Fibroblast of lung (primary cell): ENCODE measurements at regions not wholly inside any gene's neighbourhood (a gene's known extent, or its start where the extent isn't known, plus 50 kb on each side); places are given as distances from the start of the nearest gene placed in this dataset.

Experiments
- EZH2 ChIP-seq: IDR thresholded peaks from 2 replicates; pipeline ENCODE4 v1.5.1; 2012; ENCODE audit warnings: low read length, control low read depth, mild to moderate bottlenecking; ENCODE audit errors: missing control alignments
- TF ChIP-seq, protein P1 (sequence below), 2 donors: IDR thresholded peaks in 1 of 2; conservative IDR thresholded peaks in 1 of 2; 1 replicate in 1 of 2; 2 replicates in 1 of 2; pipeline ENCODE4 v1.5.1; 2011 to 2012; ENCODE audit warnings: low read length in 2 of 2, control low read depth in 1 of 2, inconsistent platforms in 1 of 2, low read depth in 1 of 2, mild to moderate bottlenecking in 1 of 2

DNA sequence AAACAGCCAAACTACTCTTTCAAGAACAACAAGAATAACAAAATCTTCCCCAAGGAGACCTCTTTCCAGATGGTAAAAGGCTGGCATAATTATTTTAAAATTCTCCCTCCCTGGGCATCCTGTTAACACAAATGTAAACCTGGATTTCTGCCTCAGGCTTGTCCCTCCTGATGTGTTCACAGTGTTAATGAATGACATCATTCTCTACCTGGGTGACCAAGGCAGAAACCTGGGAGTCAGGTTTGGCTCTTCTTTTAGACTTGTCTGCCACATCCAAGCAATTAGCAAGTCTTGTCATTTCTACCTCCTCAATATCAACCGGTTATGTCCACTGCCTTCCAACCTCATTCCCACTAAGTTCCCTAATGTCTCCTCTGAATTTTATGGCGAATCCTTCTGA is 368.7 kb upstream of the TBL1XR1 start:
- TF ChIP-seq, protein P1, sequence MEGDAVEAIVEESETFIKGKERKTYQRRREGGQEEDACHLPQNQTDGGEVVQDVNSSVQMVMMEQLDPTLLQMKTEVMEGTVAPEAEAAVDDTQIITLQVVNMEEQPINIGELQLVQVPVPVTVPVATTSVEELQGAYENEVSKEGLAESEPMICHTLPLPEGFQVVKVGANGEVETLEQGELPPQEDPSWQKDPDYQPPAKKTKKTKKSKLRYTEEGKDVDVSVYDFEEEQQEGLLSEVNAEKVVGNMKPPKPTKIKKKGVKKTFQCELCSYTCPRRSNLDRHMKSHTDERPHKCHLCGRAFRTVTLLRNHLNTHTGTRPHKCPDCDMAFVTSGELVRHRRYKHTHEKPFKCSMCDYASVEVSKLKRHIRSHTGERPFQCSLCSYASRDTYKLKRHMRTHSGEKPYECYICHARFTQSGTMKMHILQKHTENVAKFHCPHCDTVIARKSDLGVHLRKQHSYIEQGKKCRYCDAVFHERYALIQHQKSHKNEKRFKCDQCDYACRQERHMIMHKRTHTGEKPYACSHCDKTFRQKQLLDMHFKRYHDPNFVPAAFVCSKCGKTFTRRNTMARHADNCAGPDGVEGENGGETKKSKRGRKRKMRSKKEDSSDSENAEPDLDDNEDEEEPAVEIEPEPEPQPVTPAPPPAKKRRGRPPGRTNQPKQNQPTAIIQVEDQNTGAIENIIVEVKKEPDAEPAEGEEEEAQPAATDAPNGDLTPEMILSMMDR (conservative IDR thresholded peaks at IDR 0.05 in 1 of 2, IDR thresholded peaks at IDR 0.05 in 1 of 2; ENCODE audit: low read depth in 1 of 2, low read length in 2 of 2) = no peak
- TF ChIP-seq EZH2 = no peak
